IMR-90 (cell line): ENCODE measurements at regions not wholly inside any gene's neighbourhood (a gene's known extent, or its start where the extent isn't known, plus 50 kb on each side); places are given as distances from the start of the nearest gene placed in this dataset.
"Not testable (repeated sequence)": the region's sequence is repeated elsewhere in the genome, so short reads cannot be mapped to it uniquely, and the experiment has no call there.

Experiments
- ATAC-seq: fragments of 200-7000 bp; cut with Tn5 transposase; 2 replicates; pipeline ENCODE4 v1.9.1; 2020; ENCODE audit warnings: low read depth, mild to moderate bottlenecking, moderate library complexity
- BruUV-seq: library from RNA; stranded (reverse); fragments of 400-500 nt; replicated peaks from 2 replicates; lab custom pipeline; 2021; lab: Mats Ljungman, UMichigan
- CTCF ChIA-PET: fragments of 300-600 bp; formaldehyde crosslinking; extraction: SDS; loops from one replicate; lab custom pipeline; 2021; ENCODE audit warnings: antibody characterized with exemption; lab: Yijun Ruan, JAX
- POLR2A ChIA-PET: fragments of 300-600 bp; sonication (Branson Sonifier 250); formaldehyde crosslinking; loops from one replicate; lab custom pipeline; 2022; ENCODE audit warnings: antibody characterized with exemption; ENCODE audit not compliant: unreplicated experiment; lab: Charles Lee
- DNase-seq: peaks from one replicate; pipeline ENCODE4 v3.0.0; 2013
- H2AFZ ChIP-seq: replicated peaks from 2 replicates; pipeline ENCODE3; 2013; ENCODE audit warnings: low read length, mild to moderate bottlenecking; ENCODE audit not compliant: poor library complexity
- H2AK5ac ChIP-seq: 2 replicates; pipeline ENCODE4 v1.6.1; 2013; ENCODE audit warnings: low read depth, low read length, inconsistent platforms
- H2AK9ac ChIP-seq: replicated peaks from 2 replicates; pipeline ENCODE3; 2013; ENCODE audit warnings: mild to moderate bottlenecking, low read depth, low read length, moderate library complexity; ENCODE audit not compliant: poor library complexity
- H2BK120ac ChIP-seq: 2 replicates; pipeline ENCODE4 v1.6.1; 2013; ENCODE audit warnings: low read depth, low read length, inconsistent platforms
- H2BK15ac ChIP-seq: 3 replicates; pipeline ENCODE4 v1.6.1; 2013; ENCODE audit warnings: low read depth, low read length, inconsistent platforms
- H2BK20ac ChIP-seq: 2 replicates; pipeline ENCODE4 v1.6.1; 2013; ENCODE audit warnings: low read depth, mild to moderate bottlenecking, inconsistent platforms, low read length, moderate library complexity
- H2BK5ac ChIP-seq: 2 replicates; pipeline ENCODE4 v1.6.1; 2013; ENCODE audit warnings: mild to moderate bottlenecking, low read depth, low read length, inconsistent platforms; ENCODE audit not compliant: poor library complexity, severe bottlenecking
- H3K14ac ChIP-seq: replicated peaks from 2 replicates; pipeline ENCODE4 v1.6.1; 2013; ENCODE audit warnings: low read depth, low read length, inconsistent platforms
- H3K18ac ChIP-seq: 2 replicates; pipeline ENCODE4 v1.6.1; 2013; ENCODE audit warnings: low read depth, low read length, control low read depth
- H3K23ac ChIP-seq: 2 replicates; pipeline ENCODE4 v1.6.1; 2013; ENCODE audit warnings: low read depth, low read length, inconsistent platforms
- H3K27ac ChIP-seq: 2 replicates; pipeline ENCODE4 v1.5.1; 2013; ENCODE audit warnings: mild to moderate bottlenecking, control low read depth, low read length; ENCODE audit not compliant: insufficient read depth
- H3K27me3 ChIP-seq: 2 replicates; pipeline ENCODE4 v1.6.1; 2013; ENCODE audit warnings: low read length; ENCODE audit not compliant: control insufficient read depth, insufficient read depth
- H3K36me3 ChIP-seq: 2 replicates; pipeline ENCODE4 v1.6.1; 2013; ENCODE audit warnings: low read length, mixed read lengths; ENCODE audit not compliant: control insufficient read depth, insufficient read depth
- H3K4ac ChIP-seq: 2 replicates; pipeline ENCODE4 v1.6.1; 2013; ENCODE audit warnings: low read depth, low read length, inconsistent platforms
- H3K4me1 ChIP-seq: 2 replicates; pipeline ENCODE4 v1.6.1; 2013; ENCODE audit warnings: low read length, mixed read lengths; ENCODE audit not compliant: control insufficient read depth, insufficient read depth
- H3K4me2 ChIP-seq: 2 replicates; pipeline ENCODE4 v1.6.1; 2013; ENCODE audit warnings: low read depth, mild to moderate bottlenecking, control low read depth, low read length, moderate library complexity
- H3K4me3 ChIP-seq: 2 replicates; pipeline ENCODE4 v1.5.1; 2013; ENCODE audit warnings: low read depth, mild to moderate bottlenecking, control low read depth, low read length, moderate library complexity; ENCODE audit not compliant: insufficient read depth
- H3K56ac ChIP-seq: 2 replicates; pipeline ENCODE4 v1.6.1; 2013; ENCODE audit warnings: low read length, inconsistent platforms; ENCODE audit not compliant: insufficient read depth; ENCODE audit errors: extremely low read depth
- H3K79me1 ChIP-seq, 2 experiments: 2 replicates each; pipeline ENCODE4 v1.6.1; 2013; ENCODE audit warnings: low read length in 2 of 2, inconsistent platforms in 1 of 2, low read depth in 1 of 2
- H3K9ac ChIP-seq: 2 replicates; pipeline ENCODE4 v1.6.1; 2013; ENCODE audit warnings: low read depth, low read length, control low read depth
- H3K9me1 ChIP-seq: 2 replicates; pipeline ENCODE4 v1.6.1; 2013; ENCODE audit warnings: low read length, inconsistent platforms; ENCODE audit not compliant: insufficient read depth
- H3K9me3 ChIP-seq: 2 replicates; pipeline ENCODE4 v1.6.1; 2013; ENCODE audit warnings: low read length; ENCODE audit not compliant: control insufficient read depth, insufficient read depth
- H4K20me1 ChIP-seq: 2 replicates; pipeline ENCODE4 v1.6.1; 2013; ENCODE audit warnings: low read length, inconsistent platforms; ENCODE audit not compliant: insufficient read depth
- H4K5ac ChIP-seq: 2 replicates; pipeline ENCODE4 v1.6.1; 2013; ENCODE audit warnings: mild to moderate bottlenecking, low read depth, low read length, control low read depth
- H4K8ac ChIP-seq, 2 experiments: 2 replicates each; pipeline ENCODE4 v1.6.1; 2013; ENCODE audit warnings: low read depth in 2 of 2, low read length in 2 of 2, control low read depth in 1 of 2, inconsistent platforms in 1 of 2
- H4K91ac ChIP-seq: 2 replicates; pipeline ENCODE4 v1.6.1; 2013; ENCODE audit warnings: low read depth, low read length, inconsistent platforms; ENCODE audit not compliant: insufficient read depth
- BHLHE40 ChIP-seq: fragments of 150-350 bp; IDR thresholded peaks from 2 replicates; pipeline ENCODE4 v1.6.1; 2016; ENCODE audit warnings: mild to moderate bottlenecking, low read depth, low read length
- ELK1 ChIP-seq: fragments of 150-350 bp; IDR thresholded peaks from 2 replicates; pipeline ENCODE4 v1.6.1; 2016; ENCODE audit warnings: low read depth, mild to moderate bottlenecking, low read length, moderate library complexity, borderline replicate concordance
- FOS ChIP-seq: fragments of 150-350 bp; IDR thresholded peaks from 2 replicates; pipeline ENCODE4 v1.6.1; 2016; ENCODE audit warnings: low read depth, low read length
- MAZ ChIP-seq: IDR thresholded peaks from 2 replicates; pipeline ENCODE4 v1.6.1; 2012; ENCODE audit warnings: low read depth, mild to moderate bottlenecking, low read length, improper control_type of control experiment, moderate library complexity, borderline replicate concordance
- NFE2L2 ChIP-seq: fragments of 150-350 bp; IDR thresholded peaks from 2 replicates; pipeline ENCODE4 v1.6.1; 2016; ENCODE audit warnings: low read depth, mild to moderate bottlenecking, low read length
- POLR2A ChIP-seq: IDR thresholded peaks from 2 replicates; pipeline ENCODE4 v1.6.1; 2012; ENCODE audit warnings: mild to moderate bottlenecking, low read depth, low read length
- RCOR1 ChIP-seq: IDR thresholded peaks from 2 replicates; pipeline ENCODE4 v1.6.1; 2012; ENCODE audit warnings: mild to moderate bottlenecking, low read length, improper control_type of control experiment; ENCODE audit not compliant: insufficient replicate concordance
- SMC3 ChIP-seq: fragments of 150-350 bp; IDR thresholded peaks from 2 replicates; pipeline ENCODE4 v1.6.1; 2016; ENCODE audit warnings: low read depth, mild to moderate bottlenecking, antibody characterized with exemption, low read length, moderate library complexity
- USF2 ChIP-seq: fragments of 150-350 bp; IDR thresholded peaks from 2 replicates; pipeline ENCODE4 v1.6.1; 2017; ENCODE audit warnings: mild to moderate bottlenecking, antibody characterized with exemption, low read length, low read depth
- WGBS, 2 experiments: methylation state at CpG; one replicate each; pipeline versions ENCODE4 v1.1.5 to v1.1.7; 2013; ENCODE audit warnings: missing lambda C conversion rate in 2 of 2; ENCODE audit not compliant: insufficient read length in 1 of 2; ENCODE audit errors: extremely low coverage in 2 of 2; 5-methylcytosine and 5-hydroxymethylcytosine counted together
- dilution Hi-C: fragments of 300-500 bp; cut with HindIII; formaldehyde crosslinking; loops from one replicate; pipeline ENCODE4 v1.14.3; 2018; ENCODE audit warnings: low sequenced_read_pairs; ENCODE audit not compliant: unreplicated experiment
- in situ Hi-C: fragments of 300-500 bp; cut with MboI; formaldehyde crosslinking; loops from 3 replicates; pipeline ENCODE4 v1.14.3; 2019; ENCODE audit warnings: low sequenced_read_pairs, inconsistent platforms, mixed read lengths
- intact Hi-C: fragments of 100-400 bp; cut with micrococcal nuclease; formaldehyde crosslinking; loops from 2 replicates; pipeline ENCODE4 v1.10.0; 2022

- Histone ChIP-seq H3K27me3 (no peaks in the 10 kb centered on the region), H2AFZ (no peak overlapping the region), H2BK5ac (no peak overlapping the region), H3K9me1 (no peaks in the 10 kb centered on the region), H3K4me3 (no peak overlapping the region), H3K4me2 (no peak overlapping the region), H3K79me1 (no peaks in the 10 kb centered on the region), H2AK5ac (no peak overlapping the region), H2BK15ac (no peak overlapping the region), H3K56ac (no peak overlapping the region), H2AK9ac (no peak overlapping the region), H2BK20ac (no peak overlapping the region), H3K9ac (no peak overlapping the region), H3K23ac (no peak overlapping the region), H3K18ac (no peak overlapping the region), H4K20me1 (no peaks in the 10 kb centered on the region), H3K4ac (no peak overlapping the region), H3K4me1 (peaks cover 3% of the 10 kb centered on the region; the same call in 1 of the 2 replicates), H2BK120ac (no peak overlapping the region), H4K91ac (no peak overlapping the region), H3K36me3 (no peaks in the 10 kb centered on the region), H4K5ac (no peak overlapping the region), H3K14ac (no peak overlapping the region), H4K8ac (no peak overlapping the region), H3K27ac (no peak overlapping the region), H3K9me3 (peaks cover 9% of the 10 kb centered on the region; the same call in 1 of the 2 replicates)
- intact Hi-C loops = no loop called here
- dilution Hi-C loops = no loop called here
- in situ Hi-C loops = no loop called here
- TF ChIP-seq MAZ (no peak), FOS (no peak), POLR2A (no peak), RCOR1 (no peak), SMC3 (no peak), BHLHE40 (no peak), USF2 (no peak), ELK1 (no peak), NFE2L2 (no peak)
- no peak for DNase-seq
- POLR2A ChIA-PET = no interaction called here
- CTCF ChIA-PET = no interaction called here
- no peak for ATAC-seq
- BruUV-seq = no TSS peak
Observed at GRCh38 chr4:141480950-141481349, 155.4 kb upstream of the IL15 start.

- H3K23ac ChIP-seq, H2BK5ac ChIP-seq, H3K56ac ChIP-seq, H2AK9ac ChIP-seq, H4K20me1 ChIP-seq, H3K27me3 ChIP-seq, H3K4me1 ChIP-seq, H2AFZ ChIP-seq, in situ Hi-C loops, H3K36me3 ChIP-seq, H3K14ac ChIP-seq, H3K18ac ChIP-seq, H3K27ac ChIP-seq, POLR2A ChIA-PET, H4K5ac ChIP-seq, H3K4me3 ChIP-seq, H4K8ac ChIP-seq, H2AK5ac ChIP-seq, intact Hi-C loops, H2BK20ac ChIP-seq, H3K9ac ChIP-seq, H3K9me3 ChIP-seq, H4K91ac ChIP-seq, dilution Hi-C loops, H3K4me2 ChIP-seq, H3K9me1 ChIP-seq, H3K4ac ChIP-seq, H2BK120ac ChIP-seq, BruUV-seq, DNase-seq, H3K79me1 ChIP-seq, CTCF ChIA-PET, ATAC-seq, H2BK15ac ChIP-seq: not testable (repeated sequence)
- 92% methylated on average over 2 of the region's 12 CpGs; no CpG with 5 or more reads in 1 of the 2 experiments for WGBS, 2 experiments
Observed at GRCh38 chr4:141484298-141484697, 152.1 kb upstream of the IL15 start.
